PC-9 (cell line): ENCODE measurements at regions not wholly inside any gene's neighbourhood (a gene's known extent, or its start where the extent isn't known, plus 50 kb on each side); places are given as distances from the start of the nearest gene placed in this dataset.

Experiments used
- BruUV-seq: library from RNA; stranded (reverse); fragments of 400-500 nt; replicated peaks from 2 replicates; lab custom pipeline; 2021; lab: Mats Ljungman, UMichigan
- CTCF ChIA-PET: fragments of 300-600 bp; sonication (Branson Sonifier 250); formaldehyde crosslinking; loops from one replicate; lab custom pipeline; 2022; ENCODE audit warnings: antibody characterized with exemption; lab: Charles Lee
- POLR2A ChIA-PET: fragments of 300-600 bp; sonication (Branson Sonifier 250); formaldehyde crosslinking; loops from one replicate; lab custom pipeline; 2022; ENCODE audit warnings: antibody characterized with exemption; ENCODE audit not compliant: unreplicated experiment; lab: Charles Lee
- DNase-seq, 2 experiments: peaks; one replicate each; pipeline versions ENCODE4 v3.0.0 to v3.0.0-alpha.2; 2015 to 2022; ENCODE audit warnings: mixed read lengths in 1 of 2
- H2AFZ ChIP-seq: fragments of 200-600 bp; sonication (generic); 2 replicates; pipeline ENCODE4 v1.8.1; 2017; ENCODE audit warnings: antibody characterized with exemption
- H3F3A ChIP-seq: fragments of 200-600 bp; sonication (generic); 2 replicates; pipeline ENCODE4 v1.8.1; 2017; ENCODE audit warnings: antibody characterized with exemption, mild to moderate bottlenecking, low read depth; ENCODE audit not compliant: insufficient read depth
- H3K27ac ChIP-seq: fragments of 200-600 bp; sonication (generic); 2 replicates; pipeline ENCODE4 v1.6.1; 2016; ENCODE audit warnings: mixed run types
- H3K27me3 ChIP-seq: fragments of 200-600 bp; sonication (generic); 2 replicates; pipeline ENCODE4 v1.6.1; 2016; ENCODE audit warnings: low read depth, mixed run types; ENCODE audit not compliant: insufficient read depth
- H3K36me3 ChIP-seq: fragments of 200-600 bp; sonication (generic); 2 replicates; pipeline ENCODE4 v1.6.1; 2016; ENCODE audit warnings: low read depth, mixed run types
- H3K4me1 ChIP-seq: fragments of 200-600 bp; sonication (generic); replicated peaks from 2 replicates; pipeline ENCODE4 v1.6.1; 2016; ENCODE audit warnings: mixed run types; ENCODE audit not compliant: insufficient read depth
- H3K4me2 ChIP-seq: fragments of 200-600 bp; sonication (generic); 2 replicates; pipeline ENCODE4 v1.6.1; 2017; ENCODE audit warnings: mixed run types
- H3K4me3 ChIP-seq: fragments of 200-600 bp; sonication (generic); 2 replicates; pipeline ENCODE4 v1.6.1; 2016; ENCODE audit warnings: mixed run types
- H3K79me2 ChIP-seq: fragments of 200-600 bp; sonication (generic); 2 replicates; pipeline ENCODE4 v1.6.1; 2017; ENCODE audit warnings: low read depth, mixed run types
- H3K9me2 ChIP-seq: fragments of 200-600 bp; sonication (generic); 2 replicates; pipeline ENCODE4 v1.8.1; 2017; ENCODE audit warnings: mild to moderate bottlenecking; ENCODE audit not compliant: insufficient read depth
- H3K9me3 ChIP-seq: fragments of 200-600 bp; sonication (generic); 2 replicates; pipeline ENCODE4 v1.8.1; 2016; ENCODE audit warnings: low read depth; ENCODE audit not compliant: insufficient read depth
- H4K20me1 ChIP-seq: fragments of 200-600 bp; sonication (generic); 2 replicates; pipeline ENCODE4 v1.8.1; 2017; ENCODE audit not compliant: insufficient read depth
- EZH2 ChIP-seq: fragments of 200-600 bp; sonication (generic); IDR thresholded peaks from 2 replicates; pipeline ENCODE4 v1.8.0; 2017; ENCODE audit warnings: antibody characterized with exemption, low read depth
- intact Hi-C: fragments of 100-400 bp; cut with micrococcal nuclease; formaldehyde crosslinking; loops from one replicate; pipeline ENCODE4 v1.10.0; 2022; ENCODE audit not compliant: unreplicated experiment
- TF ChIP-seq, protein P1 (sequence below): fragments of 200-600 bp; sonication (generic); conservative IDR thresholded peaks from 2 replicates; pipeline ENCODE4 v1.6.1; 2017; ENCODE audit warnings: mixed run types, antibody characterized with exemption, mild to moderate bottlenecking, moderate library complexity

DNA sequence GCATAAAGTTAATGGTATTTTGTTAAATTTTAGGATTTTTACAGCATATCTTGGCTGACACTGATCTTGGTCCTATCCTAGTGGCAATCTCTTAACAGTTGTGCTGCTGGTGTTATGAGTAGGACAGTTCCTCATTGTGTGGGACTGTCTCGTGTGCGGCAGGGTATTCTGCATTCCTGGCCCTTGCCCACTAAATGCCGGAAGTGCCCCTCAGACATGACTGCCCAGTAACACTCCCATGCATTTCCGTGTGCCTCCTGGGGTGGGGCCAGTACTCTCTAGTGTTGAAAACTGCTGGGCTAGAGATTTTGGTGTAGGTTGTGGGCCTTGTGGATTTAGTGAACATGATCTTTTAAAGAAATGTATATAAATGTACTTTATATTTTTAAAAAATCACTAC is 227.1 kb upstream of the DMRT1 start:
- H3K79me2 ChIP-seq, result no peaks in the 10 kb centered on the region
- intact Hi-C loops, result loop anchor here (1.0 to 10.0 kb wide), 5 partner anchors 80 to 192 kb away; partner anchors contain the start of gene KANK1
- H3K9me3 ChIP-seq, result no peaks in the 10 kb centered on the region
- no peaks in the 10 kb centered on the region for H3K27me3 ChIP-seq
- H3K4me3 ChIP-seq, result no peak overlapping the region
- DNase-seq, result no peak
- BruUV-seq, result no TSS peak
- ChIA-PET POLR2A (no interaction called here), CTCF (no interaction called here)
- H4K20me1 ChIP-seq, result no peaks in the 10 kb centered on the region
- H2AFZ ChIP-seq, result no peak overlapping the region
- H3K9me2 ChIP-seq, result no peaks in the 10 kb centered on the region
- no peaks in the 10 kb centered on the region for H3K36me3 ChIP-seq
- no peak overlapping the region for H3K4me2 ChIP-seq
- H3K27ac ChIP-seq, result no peak overlapping the region
- TF ChIP-seq EZH2, result no peak
- H3K4me1 ChIP-seq, result no peaks in the 10 kb centered on the region
- H3F3A ChIP-seq, result no peaks in the 10 kb centered on the region

DNA sequence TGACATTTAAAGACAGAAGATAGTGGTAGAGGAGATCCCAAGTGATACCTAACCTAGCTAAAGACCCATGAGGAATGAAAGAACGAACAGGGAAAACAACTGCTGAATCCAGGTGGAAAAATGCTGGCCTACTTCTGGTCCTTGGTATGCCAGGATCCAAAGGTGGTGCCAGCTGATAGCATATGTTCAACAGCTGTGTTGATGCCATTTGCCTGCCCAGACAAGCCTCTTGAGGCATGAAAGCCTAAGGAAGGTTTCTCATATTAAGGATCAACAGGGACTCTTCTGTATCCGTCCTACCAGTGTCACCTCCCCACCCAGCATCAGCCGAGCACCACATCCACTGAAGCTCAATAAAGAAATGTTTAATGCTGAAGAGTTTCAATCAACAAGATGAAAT is 225.7 kb upstream of the DMRT1 start:
- Histone ChIP-seq H3K4me3 (no peak overlapping the region), H3K4me2 (no peak overlapping the region), H2AFZ (no peak overlapping the region), H3K9me3 (no peaks in the 10 kb centered on the region), H3K27me3 (no peaks in the 10 kb centered on the region), H3K36me3 (no peaks in the 10 kb centered on the region), H3F3A (no peaks in the 10 kb centered on the region), H4K20me1 (no peaks in the 10 kb centered on the region), H3K9me2 (no peaks in the 10 kb centered on the region), H3K27ac (no peak overlapping the region), H3K79me2 (no peaks in the 10 kb centered on the region), H3K4me1 (no peaks in the 10 kb centered on the region)
- no TSS peak for BruUV-seq
- DNase-seq, result no peak
- TF ChIP-seq, protein P1, sequence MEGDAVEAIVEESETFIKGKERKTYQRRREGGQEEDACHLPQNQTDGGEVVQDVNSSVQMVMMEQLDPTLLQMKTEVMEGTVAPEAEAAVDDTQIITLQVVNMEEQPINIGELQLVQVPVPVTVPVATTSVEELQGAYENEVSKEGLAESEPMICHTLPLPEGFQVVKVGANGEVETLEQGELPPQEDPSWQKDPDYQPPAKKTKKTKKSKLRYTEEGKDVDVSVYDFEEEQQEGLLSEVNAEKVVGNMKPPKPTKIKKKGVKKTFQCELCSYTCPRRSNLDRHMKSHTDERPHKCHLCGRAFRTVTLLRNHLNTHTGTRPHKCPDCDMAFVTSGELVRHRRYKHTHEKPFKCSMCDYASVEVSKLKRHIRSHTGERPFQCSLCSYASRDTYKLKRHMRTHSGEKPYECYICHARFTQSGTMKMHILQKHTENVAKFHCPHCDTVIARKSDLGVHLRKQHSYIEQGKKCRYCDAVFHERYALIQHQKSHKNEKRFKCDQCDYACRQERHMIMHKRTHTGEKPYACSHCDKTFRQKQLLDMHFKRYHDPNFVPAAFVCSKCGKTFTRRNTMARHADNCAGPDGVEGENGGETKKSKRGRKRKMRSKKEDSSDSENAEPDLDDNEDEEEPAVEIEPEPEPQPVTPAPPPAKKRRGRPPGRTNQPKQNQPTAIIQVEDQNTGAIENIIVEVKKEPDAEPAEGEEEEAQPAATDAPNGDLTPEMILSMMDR, result no peak
- TF ChIP-seq EZH2, result no peak
- POLR2A ChIA-PET, result no interaction called here
- intact Hi-C loops, result loop anchor here (10.0 kb wide), 2 partner anchors 79 to 111 kb away; partner anchors contain the start of gene KANK1
- CTCF ChIA-PET, result no interaction called here

DNA sequence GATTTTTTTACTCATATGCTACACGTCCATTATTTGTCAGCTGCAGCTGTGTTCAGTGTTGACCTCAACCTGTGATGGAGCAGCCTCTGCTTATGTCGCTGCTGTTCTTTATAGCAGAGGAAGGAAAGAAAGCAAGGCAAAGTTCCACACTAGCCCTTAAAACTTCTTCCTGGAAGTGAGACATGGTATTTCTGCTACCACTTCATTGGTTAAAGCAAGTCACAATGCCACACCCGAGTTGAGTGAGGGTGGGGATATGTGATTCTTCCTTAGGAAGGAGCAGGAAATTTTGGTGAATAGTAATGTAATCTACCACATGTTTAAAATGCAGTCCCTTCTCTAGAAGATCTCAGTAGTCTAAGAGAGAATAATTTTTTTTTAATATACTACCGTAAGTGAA is 224.8 kb upstream of the DMRT1 start:
- intact Hi-C loops, result loop anchor here (10.0 kb wide), 2 partner anchors 78 to 112 kb away; partner anchors contain the start of gene KANK1
- Histone ChIP-seq H3K4me3 (no peak overlapping the region), H3K27ac (no peak overlapping the region), H3F3A (no peaks in the 10 kb centered on the region), H3K36me3 (no peaks in the 10 kb centered on the region), H3K9me2 (no peaks in the 10 kb centered on the region), H4K20me1 (no peaks in the 10 kb centered on the region), H3K27me3 (no peaks in the 10 kb centered on the region), H3K4me2 (no peak overlapping the region), H3K4me1 (no peaks in the 10 kb centered on the region), H3K79me2 (no peaks in the 10 kb centered on the region), H3K9me3 (no peaks in the 10 kb centered on the region), H2AFZ (no peak overlapping the region)
- BruUV-seq, result no TSS peak
- TF ChIP-seq, protein P1, result no peak
- no peak for TF ChIP-seq EZH2
- ChIA-PET POLR2A (no interaction called here), CTCF (no interaction called here)
- no peak for DNase-seq
